Posterior cingulate gyrus (tissue), 11 donors: ENCODE measurements at regions not wholly inside any gene's neighbourhood (a gene's known extent, or its start where the extent isn't known, plus 50 kb on each side); places are given as distances from the start of the nearest gene placed in this dataset.
"Not testable (repeated sequence)": the region's sequence is repeated elsewhere in the genome, so short reads cannot be mapped to it uniquely, and the experiment has no call there.

ENCODE experiments used
- DNase-seq, 10 donors: peaks; one replicate each; pipeline versions ENCODE4 v3.0.0 to v3.0.0-alpha.2; 2020 to 2021; ENCODE audit warnings: mixed read lengths in 3 of 10
- intact Hi-C: fragments of 100-400 bp; cut with DNase I; formaldehyde crosslinking; loops from one replicate; pipeline ENCODE4 v1.15.1; 2023

DNA sequence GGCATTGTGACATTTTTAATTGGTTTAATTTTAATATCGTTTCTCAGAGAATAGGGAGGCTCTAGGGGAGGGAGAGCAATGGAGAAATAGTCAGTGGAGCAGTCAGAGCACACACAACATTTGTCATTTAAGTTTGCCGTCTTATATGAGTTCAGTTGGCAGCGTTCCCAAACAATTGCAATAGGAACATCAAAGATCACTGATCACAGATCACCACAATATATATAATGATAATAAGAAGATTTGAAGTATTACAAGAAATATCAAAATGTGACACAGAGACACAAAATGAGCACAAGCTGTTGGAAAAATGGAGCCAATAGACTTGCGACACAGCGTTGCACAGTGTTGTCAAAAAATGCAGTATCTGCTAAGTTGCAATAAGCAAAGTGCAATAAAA, 303.7 kb downstream of the CDH19 start:
- DNase-seq: no peak
- intact Hi-C loops: no loop called here

DNA sequence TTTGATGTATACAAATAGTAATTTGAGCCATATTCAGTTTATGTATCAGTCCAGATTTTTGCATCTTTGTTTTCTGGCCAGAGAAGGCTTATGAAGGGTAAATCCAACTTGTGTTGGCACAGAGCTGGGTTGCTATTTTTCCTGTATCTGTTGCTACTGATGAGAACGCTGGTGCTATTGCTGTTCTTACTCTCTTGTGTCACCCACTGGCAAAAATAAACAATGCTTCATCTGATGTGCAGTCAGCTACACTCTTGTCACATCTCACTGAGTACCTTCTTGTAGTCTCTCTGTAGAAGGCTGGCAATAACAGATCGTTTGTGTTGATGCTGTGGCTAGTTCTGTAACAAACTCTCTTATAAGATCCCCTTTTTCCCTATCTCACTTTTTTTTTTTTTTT, 323.4 kb downstream of the CDH19 start:
- intact Hi-C loops: no loop called here
- no peak for DNase-seq

DNA sequence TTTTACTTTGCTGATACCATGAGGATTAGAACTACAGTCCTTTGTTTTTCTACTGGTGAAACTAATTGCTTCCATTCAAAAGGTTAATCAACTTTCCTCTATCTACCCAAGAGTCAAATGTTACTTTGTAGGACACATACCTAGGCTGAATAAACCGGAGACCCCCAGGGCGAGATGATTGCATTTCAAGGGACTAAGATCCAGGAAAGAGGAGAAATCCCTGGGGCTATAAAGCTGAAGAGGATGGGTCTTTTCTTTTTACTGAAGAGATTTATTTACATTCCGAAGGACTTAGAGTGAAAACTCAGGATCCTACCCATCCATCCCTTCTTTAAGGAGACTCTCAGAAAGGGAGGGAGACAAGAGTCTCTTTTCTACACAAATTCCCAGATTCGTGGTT, 331.9 kb downstream of the CDH19 start:
- intact Hi-C loops: no loop called here
- no peak for DNase-seq

DNA sequence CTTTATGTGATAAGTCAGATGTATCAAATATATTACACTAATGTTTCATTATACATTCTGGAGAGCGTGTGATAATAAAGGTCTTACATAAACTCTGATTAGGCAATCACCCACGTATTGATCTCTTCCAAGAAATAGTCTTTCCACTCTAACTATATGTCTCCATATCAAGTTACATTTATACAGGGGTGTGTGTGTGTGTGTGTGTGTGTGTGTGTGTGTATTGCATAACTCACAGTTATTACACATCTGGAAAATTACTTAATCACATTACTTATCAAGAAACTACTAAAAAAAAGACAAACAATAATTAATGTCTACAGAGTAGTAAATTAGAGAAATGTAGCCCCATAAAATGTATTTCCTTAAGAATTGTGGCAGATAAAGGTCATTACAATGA, 339.8 kb downstream of the CDH19 start:
- no peak for DNase-seq
- intact Hi-C loops: no loop called here

DNA sequence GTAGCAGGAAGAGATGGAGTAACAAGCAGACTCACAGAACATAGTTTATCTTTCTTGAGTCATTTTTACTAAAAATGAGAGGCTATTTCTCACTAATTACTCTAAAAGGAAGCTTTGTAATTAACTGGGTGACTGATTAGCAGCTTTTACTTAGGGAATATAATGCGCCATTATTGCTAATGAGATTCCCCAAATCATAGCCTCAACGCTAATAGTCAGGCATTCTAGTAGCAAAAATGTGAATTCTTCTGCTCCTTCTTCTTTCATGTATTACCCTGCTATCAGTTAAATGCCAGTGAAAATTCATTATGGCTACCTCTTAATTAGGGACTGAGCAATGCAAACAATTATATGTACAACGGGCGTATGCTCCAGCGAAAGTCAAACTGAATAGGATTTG, 349.8 kb downstream of the CDH19 start:
- intact Hi-C loops: no loop called here
- no peak for DNase-seq

DNA sequence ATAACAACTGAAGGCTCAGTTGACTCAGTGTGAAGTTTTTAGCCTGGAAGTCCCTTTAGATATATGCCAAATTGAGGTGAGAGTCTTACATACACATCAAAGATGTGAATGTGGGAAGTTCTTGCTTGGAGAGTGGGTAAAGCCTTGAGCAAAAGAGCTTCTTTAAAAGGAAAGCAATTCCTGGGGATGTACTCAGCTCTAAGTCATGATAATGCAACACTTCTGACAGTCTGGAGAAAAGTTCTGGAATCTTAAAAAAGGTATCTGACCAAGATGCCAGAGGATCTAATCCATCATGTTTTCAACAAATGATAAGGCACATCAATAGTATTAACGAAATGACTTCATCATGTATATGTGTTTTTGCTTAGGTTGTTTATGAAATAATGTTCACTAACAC, 351.2 kb downstream of the CDH19 start:
- intact Hi-C loops: no loop called here
- DNase-seq: no peak

DNA sequence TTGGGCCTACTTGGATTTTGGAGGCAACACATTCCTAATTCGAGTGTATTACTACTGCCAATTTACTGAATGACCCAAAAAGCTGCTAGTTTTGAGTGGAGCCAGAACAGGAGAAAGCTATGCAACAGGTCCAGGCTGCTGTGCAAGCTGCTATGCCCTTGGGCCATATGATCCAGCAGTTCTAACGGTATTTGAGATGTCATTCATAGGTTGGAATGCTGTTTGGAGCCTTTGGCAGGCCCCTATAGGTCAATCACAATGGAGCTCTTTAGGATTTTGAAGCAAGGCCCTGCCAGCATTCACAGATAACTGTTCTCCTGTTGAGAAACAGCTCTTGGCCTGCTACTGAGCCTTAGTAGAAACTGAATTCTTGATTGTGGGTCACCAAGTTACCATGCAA, 368.7 kb downstream of the CDH19 start:
- no peak for DNase-seq
- intact Hi-C loops: no loop called here

DNA sequence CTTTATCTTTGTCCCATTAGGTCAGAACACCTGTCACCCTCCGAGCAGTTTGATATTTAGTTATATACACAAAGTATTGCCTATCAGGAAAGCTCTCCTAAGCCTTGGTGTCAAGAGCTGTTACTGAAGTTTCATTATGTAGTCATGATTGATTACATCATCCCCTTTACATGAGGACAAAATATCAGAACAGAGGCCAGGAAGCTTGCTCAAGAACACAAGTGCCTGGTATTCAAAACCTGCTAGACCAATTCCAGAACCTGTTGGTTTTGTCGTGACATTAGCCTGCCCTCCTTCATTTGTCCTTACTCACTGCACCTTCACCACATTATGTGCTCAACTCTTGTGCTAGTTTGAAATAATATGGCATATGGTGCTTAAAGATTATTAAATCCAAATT, 377.1 kb downstream of the CDH19 start:
- DNase-seq: no peak
- intact Hi-C loops: no loop called here

DNA sequence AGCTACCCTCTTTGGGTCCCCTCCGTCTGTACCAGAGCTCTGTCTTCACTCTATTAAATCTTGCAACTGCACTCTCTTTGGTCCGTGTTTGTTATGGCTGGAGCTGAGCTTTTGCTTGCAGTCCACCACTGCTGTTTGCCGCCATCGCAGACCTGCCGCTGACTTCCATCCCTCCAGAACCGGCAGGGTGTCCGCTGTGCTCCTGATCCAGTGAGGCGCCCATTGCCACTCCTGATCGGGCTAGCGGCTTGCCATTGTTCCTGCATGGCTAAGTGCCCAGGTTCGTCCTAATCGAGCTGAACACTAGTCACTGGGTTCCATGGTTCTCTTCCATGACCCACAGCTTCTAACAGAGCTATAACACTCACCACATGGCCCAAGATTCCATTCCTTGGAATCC, 380.6 kb downstream of the CDH19 start:
- DNase-seq: peak in 1 of 10 donors; percentile 67
- intact Hi-C loops: not testable (repeated sequence)

DNA sequence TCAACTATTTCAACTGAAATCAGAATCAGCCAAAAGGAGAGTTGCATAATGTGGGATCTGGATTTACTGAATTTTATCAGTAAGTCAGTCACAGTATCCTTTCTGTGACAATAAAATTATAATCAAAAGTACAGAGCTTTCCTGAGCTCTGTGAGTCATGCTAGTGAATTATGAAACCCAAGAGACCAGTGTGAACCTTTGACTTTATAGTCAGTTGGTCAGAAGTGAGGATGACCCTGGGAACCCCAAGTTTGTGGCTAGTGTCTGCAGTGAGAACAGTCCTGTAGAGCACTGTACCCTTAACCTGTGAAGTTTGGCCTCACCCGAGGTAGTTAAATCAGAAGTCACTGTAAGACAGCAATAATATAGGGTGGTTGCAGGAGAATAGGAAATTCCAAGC, 381.7 kb downstream of the CDH19 start:
- intact Hi-C loops: no loop called here
- DNase-seq: no peak

DNA sequence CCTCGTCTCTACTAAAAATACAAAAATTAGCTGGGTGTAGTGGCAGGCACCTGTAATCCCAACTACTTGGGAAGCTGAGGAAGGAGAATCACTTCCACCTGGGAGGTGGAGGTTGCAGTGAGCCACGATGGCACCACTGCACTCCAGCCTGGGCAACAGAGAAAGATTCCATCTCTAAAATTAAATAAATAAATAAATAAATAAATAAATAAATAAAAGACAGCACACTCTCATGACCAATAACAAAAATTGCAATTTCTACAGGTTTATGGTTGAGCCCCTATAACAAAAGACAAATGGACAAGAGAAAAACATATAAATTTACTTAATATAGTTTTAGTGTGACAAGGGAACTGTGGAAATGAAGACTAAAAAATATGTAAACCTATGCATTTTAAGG, 384.1 kb downstream of the CDH19 start:
- DNase-seq: no peak
- intact Hi-C loops: no loop called here

DNA sequence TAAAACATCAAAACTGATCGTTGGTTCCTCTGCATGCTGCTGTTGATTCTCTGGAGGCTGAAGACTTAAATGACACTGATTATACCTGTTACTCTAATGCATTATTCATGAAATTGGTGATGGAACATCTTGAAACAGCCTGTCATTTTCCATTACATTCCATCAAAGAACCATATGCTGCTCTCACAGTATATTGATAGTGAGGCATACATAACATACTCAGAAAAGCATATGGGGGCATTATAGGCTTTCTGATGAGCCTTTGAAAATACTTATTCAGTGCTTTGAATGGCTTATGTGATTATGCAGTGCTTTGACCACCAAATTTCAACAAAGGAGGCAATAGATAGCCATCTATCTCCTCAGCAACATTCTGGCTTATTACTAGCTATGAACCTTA, 392.1 kb downstream of the CDH19 start:
- no peak for DNase-seq
- intact Hi-C loops: no loop called here

DNA sequence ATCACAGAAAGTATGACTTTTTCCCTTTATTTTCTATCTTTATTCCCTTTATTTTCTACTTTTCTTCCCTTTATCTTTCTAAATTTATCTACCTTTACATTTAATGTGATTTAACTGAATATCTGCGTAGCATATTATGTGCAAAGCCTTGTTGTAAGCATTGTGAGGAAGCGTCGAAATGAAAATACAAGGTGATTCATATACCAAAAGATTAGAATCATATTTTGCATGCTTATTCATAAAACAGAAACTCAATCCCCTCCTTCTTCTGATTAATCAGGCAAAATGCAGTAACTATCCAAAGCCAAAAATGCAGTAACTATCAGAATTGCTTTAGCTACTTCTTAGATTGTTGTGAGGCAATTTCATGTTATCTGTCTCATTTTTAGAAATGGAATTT, 393.0 kb downstream of the CDH19 start:
- intact Hi-C loops: no loop called here
- DNase-seq: no peak

DNA sequence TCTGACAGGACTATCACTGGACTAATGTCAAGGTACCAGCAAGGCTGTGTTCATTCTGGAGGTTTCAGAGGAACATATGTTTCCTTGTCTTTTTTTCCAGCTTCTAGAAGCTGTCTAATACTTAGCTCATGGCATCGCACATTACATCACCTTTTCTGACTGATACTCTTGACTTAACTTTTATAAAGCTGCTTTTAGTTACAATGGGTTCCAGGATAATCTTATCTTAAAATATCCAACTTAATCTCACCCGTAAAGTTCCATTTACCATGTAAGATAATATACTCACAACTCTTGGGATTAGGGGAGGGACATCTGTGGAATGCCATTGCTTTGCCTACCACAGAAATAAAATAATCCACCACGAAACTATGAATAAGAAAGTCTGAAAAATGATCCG, 394.2 kb downstream of the CDH19 start:
- intact Hi-C loops: no loop called here
- DNase-seq: no peak

DNA sequence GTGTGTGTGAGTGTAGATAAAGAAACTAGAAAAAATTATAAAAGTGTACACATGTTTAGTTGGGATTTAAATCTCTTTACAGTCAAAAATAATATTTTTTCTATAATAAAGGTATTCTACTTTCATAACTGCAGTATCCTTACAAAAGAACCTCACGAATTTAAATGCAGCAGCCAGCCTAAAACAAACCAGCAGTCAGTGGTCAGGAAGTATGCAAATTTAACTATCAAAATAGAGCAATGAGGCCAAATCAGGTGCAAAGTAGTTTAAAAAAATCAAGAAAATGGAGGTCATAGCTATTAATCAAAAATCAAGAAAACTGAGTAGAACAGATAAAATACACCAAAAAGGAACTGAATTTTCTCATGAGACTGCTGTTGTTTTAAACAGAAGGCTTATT, 407.1 kb downstream of the CDH19 start:
- no peak for DNase-seq
- intact Hi-C loops: no loop called here

DNA sequence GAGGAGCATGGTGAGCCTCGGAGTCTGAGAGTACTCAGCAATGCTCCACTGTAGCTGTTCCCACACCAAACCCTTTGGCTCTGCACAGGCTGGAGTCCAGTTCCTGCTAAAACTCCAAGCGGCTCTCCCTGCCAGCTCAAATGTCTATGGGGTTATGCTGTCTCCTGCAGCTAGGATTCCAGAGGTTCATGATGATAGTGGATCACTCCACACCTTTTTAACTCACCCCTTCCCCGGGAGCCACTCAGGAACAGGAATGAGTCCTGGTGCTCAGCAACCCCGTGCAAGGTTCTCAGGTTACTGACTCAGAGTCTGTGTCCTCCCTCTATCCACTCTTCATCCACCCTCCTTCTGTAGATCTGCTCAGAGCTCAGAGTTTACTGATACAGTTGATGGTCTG, 410.0 kb downstream of the CDH19 start:
- intact Hi-C loops: no loop called here
- no peak for DNase-seq

DNA sequence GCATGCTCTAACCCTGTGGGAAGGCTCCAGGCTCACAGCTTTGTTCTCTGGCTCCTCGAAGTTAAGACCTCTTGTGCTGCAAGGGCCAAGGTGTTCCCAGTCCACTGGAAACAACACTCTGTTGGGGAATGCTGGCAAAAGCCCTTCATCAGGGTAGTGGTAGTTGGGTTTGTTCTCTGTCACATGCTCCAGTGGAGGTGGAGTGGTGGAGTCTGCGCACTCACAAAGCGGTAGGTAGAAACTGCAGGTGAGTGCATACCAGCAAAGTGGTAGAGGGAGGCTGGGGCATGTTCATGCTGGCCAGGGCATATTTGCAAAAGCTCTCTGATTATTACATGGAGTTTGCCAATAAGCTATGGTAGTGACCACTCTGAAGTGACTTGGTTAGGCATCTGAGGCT, 410.5 kb downstream of the CDH19 start:
- peak in 1 of 10 donors; percentile 75 for DNase-seq
- intact Hi-C loops: no loop called here

DNA sequence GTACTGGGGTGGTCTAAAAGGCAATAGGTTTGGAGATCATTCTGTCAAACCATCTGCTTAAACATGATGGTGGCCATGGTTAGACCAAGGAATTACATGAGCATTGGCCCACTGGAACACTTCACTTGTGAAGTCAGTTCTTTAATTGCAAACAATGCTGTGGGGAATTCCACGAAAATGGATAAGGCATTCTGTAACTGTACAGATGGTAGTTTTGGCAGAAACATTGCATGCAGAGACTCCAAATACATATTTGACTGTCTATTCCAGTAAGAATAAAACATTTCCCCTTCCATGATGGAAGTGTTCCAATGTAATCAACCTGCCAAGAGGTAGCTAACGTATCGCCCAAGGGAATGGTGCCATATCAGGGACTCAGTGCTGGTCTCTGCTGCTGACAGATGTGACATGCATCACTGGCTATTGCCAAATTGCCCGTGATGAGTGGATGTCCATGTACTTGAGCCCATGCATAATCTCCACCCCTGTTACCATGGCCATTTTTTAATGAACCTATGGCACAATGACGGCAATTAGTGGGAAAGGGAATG, 417.9 kb downstream of the CDH7 start:
- no peak for DNase-seq
- intact Hi-C loops: no loop called here

DNA sequence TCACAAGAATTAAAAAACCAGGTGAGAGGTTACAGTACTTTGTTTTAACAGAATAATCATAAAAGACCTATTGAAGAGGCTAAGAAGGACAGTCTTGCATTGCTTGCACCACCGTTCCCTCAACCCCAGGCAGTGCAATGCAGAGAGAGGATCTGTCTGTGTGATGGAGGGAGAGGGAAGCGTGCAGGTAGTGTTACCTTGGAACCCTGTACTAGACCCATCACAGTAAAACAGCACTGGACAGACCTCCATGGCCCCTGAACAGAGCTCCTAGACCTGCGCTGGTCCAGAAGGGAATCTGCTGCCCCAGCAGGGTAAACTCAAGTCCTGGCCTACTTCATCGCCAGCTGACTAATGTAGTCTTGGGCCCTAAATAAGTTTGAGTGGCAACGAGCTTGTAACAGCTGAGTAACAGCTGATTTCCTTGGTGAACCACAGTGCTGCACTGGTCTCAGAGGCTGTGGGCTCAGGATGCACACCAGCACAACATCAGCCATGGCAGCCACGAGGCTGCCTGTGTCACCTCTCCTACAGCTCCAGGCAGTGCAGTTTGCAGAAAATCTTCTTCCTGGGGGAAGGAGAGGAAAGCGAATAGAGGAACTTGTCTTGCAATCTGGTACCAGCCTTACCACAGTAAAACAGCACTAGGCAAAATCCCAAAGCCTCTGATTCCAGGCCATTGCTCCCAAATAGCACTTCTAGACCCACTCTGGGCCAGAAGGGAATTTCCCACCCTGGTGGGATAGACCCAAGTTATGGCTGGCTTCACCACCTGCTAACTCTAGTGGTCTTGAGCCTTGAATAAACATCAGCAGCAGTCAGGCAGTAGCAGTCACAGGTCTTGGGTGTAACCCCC, 417.2 kb downstream of the CDH7 start:
- intact Hi-C loops: no loop called here
- DNase-seq: peak in 1 of 10 donors; percentile 33

DNA sequence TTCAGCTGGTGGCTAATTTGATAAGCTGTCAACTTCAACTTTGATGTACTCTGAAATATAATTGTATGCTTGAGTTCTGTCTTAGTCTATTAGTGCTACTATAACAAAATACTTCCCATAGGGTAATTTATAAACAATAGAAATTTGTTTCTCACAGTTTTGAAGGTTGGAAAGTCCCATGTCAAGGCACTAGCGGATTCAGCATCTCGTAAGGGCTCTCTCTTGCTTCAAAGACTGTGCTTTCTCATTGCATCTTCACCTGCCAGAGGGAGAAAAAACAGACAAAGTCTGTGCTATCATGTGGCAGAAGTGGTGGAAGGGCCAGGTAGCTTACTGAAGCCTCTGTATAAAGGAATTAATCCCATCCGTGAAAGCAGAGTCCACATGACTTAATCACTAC, 409.2 kb downstream of the CDH7 start:
- DNase-seq: no peak
- intact Hi-C loops: no loop called here

DNA sequence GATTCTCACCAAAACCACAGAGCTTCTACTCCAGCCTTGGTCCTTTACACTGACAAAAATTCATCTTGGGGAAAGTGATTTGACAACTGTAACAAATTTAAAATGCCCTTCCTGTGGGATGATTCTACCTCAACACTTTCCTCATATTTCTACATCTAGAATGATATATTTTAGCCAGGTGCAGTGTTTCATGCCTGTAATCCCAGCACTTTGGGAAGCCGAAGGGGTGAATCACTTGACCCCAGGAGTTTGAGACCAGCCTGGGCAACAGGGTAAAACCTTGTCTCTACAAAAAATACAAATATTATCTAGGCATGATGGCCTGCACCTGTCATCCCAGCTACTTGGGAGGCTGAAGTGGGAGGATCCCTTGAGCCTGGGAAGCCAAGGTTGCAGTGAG, 408.6 kb downstream of the CDH7 start:
- DNase-seq: peak in 1 of 10 donors; percentile 16
- intact Hi-C loops: no loop called here

DNA sequence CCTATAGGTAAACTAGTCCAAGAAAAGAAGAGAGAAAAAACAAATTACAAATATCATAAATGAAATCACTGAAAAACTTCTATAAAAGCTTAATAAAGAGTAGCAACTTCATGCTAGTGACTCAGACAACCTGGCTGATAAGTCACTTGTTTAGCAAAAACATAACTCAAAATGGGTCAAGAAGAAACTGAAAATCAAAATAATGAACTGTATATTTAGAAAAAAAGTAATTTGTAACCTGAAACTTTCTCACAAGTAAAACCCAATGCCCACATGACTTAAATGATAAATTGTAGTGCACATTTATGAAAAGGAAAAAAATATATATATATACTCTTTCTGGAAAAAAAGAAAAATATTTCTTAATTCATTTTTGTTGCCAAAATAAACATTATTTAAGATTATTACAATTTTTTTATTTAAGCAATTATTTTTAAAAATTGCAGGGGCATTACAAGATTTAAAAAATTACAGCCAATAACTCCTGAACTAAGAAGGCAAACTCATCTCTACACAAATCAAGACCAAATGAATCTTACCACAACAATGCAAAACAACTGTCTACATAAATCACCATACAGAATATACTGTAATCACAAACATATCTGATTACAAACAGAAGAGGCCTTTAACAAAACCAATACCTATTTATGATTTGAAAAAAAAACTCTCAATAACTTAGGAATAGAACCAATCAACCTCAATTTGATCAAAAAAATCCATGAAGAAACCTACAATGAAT, 406.3 kb downstream of the CDH7 start:
- DNase-seq: no peak
- intact Hi-C loops: no loop called here
